Endothelial cell of umbilical vein (primary cell): ENCODE measurements at regions not wholly inside any gene's neighbourhood (a gene's known extent, or its start where the extent isn't known, plus 50 kb on each side); places are given as distances from the start of the nearest gene placed in this dataset.

Experiments used
- BruUV-seq: library from RNA; stranded (reverse); fragments of 400-500 nt; replicated peaks from 2 replicates; lab custom pipeline; 2021; lab: Mats Ljungman, UMichigan
- CTCF ChIA-PET: fragments of 300-600, 350-600 bp; sonication (Branson Sonifier 250); formaldehyde crosslinking; loops from one replicate; lab custom pipeline; 2021; ENCODE audit warnings: antibody characterized with exemption, inconsistent platforms; lab: Charles Lee
- POLR2A ChIA-PET: fragments of 300-600, 350-600 bp; sonication (Branson Sonifier 250); formaldehyde crosslinking; loops from one replicate; lab custom pipeline; 2021; ENCODE audit warnings: antibody characterized with exemption, inconsistent platforms; lab: Charles Lee
- DNase-seq: peaks from one replicate; pipeline ENCODE4 v3.0.0-alpha.2; 2011; ENCODE audit warnings: low read depth, low spot score
- FAIRE-seq: peaks from 2 replicates; lab custom pipeline; 2011; peaks lifted over from hg19 to GRCh38; lab: Jason Lieb, UNC
- H2AFZ ChIP-seq: 2 replicates; pipeline ENCODE4 v1.6.0; 2012; ENCODE audit warnings: low read depth, low read length, control low read depth, inconsistent platforms
- H3K27ac ChIP-seq: 2 replicates; pipeline ENCODE4 v1.5.1; 2011; ENCODE audit warnings: low read depth, mild to moderate bottlenecking, control low read depth, low read length, moderate library complexity; ENCODE audit not compliant: insufficient read depth
- H3K27me3 ChIP-seq, 2 experiments: 2 replicates each; pipeline versions ENCODE4 v1.6.0 to v1.6.1; 2011; ENCODE audit warnings: low read length in 2 of 2, mixed read lengths in 1 of 2; ENCODE audit not compliant: control insufficient read depth in 2 of 2, insufficient read depth in 2 of 2
- H3K36me3 ChIP-seq, 2 experiments: 2 replicates in 1 of 2; 3 replicates in 1 of 2; pipeline ENCODE4 v1.5.1; 2011; ENCODE audit warnings: low read length in 2 of 2, mild to moderate bottlenecking in 1 of 2, moderate library complexity in 1 of 2; ENCODE audit not compliant: control insufficient read depth in 2 of 2, insufficient read depth in 2 of 2; ENCODE audit errors: extremely low read depth in 1 of 2
- H3K4me1 ChIP-seq: 3 replicates; pipeline ENCODE4 v1.5.1; 2011; ENCODE audit warnings: mild to moderate bottlenecking, low read length; ENCODE audit not compliant: control insufficient read depth, insufficient read depth; ENCODE audit errors: extremely low read depth
- H3K4me2 ChIP-seq: 2 replicates; pipeline ENCODE4 v1.6.1; 2011; ENCODE audit warnings: low read length, control low read depth, mixed read lengths; ENCODE audit not compliant: insufficient read depth
- H3K4me3 ChIP-seq, 3 experiments: fragments of 200-600 bp in 1 of 3; sonication (generic), shearing (Covaris generic) in 1 of 3; replicated peaks in 1 of 3; 2 replicates each; pipeline ENCODE4 v1.5.1; 2011 to 2016; ENCODE audit warnings: control low read depth in 3 of 3, low read length in 3 of 3, mild to moderate bottlenecking in 2 of 3, inconsistent platforms in 1 of 3, low read depth in 1 of 3, moderate library complexity in 1 of 3; ENCODE audit not compliant: insufficient read depth in 1 of 3
- H3K79me2 ChIP-seq: 2 replicates; pipeline ENCODE4 v1.6.0; 2012; ENCODE audit warnings: low read length, inconsistent platforms; ENCODE audit not compliant: control insufficient read depth, insufficient read depth
- H3K9ac ChIP-seq: replicated peaks from 2 replicates; pipeline ENCODE3; 2011; ENCODE audit warnings: low read length, control low read depth; ENCODE audit not compliant: insufficient read depth; ENCODE audit errors: extremely low read depth
- H3K9me1 ChIP-seq: replicated peaks from 3 replicates; pipeline ENCODE4 v1.6.0; 2011; ENCODE audit warnings: mild to moderate bottlenecking, low read length; ENCODE audit not compliant: control insufficient read depth, insufficient read depth; ENCODE audit errors: extremely low read depth
- H3K9me3 ChIP-seq: replicated peaks from 2 replicates; pipeline ENCODE4 v1.5.1; 2012; ENCODE audit warnings: low read length, inconsistent platforms; ENCODE audit not compliant: control insufficient read depth, insufficient read depth
- H4K20me1 ChIP-seq: replicated peaks from 2 replicates; pipeline ENCODE3; 2011; ENCODE audit warnings: mild to moderate bottlenecking, low read length; ENCODE audit not compliant: control insufficient read depth, insufficient read depth; ENCODE audit errors: extremely low read depth
- EZH2 ChIP-seq: IDR thresholded peaks from 2 replicates; pipeline ENCODE4 v1.6.1; 2012; ENCODE audit warnings: borderline replicate concordance, low read depth, mild to moderate bottlenecking, moderate library complexity, low read length, inconsistent platforms; ENCODE audit not compliant: severe bottlenecking
- FOS ChIP-seq: IDR thresholded peaks from 2 replicates; pipeline ENCODE4 v1.6.1; 2011; ENCODE audit warnings: mild to moderate bottlenecking, low read length, moderate library complexity, borderline replicate concordance; ENCODE audit not compliant: insufficient read depth
- GATA2 ChIP-seq: IDR thresholded peaks from 2 replicates; pipeline ENCODE4 v1.7.0; 2011; ENCODE audit warnings: low read depth, mild to moderate bottlenecking, moderate library complexity, mixed read lengths, low read length; ENCODE audit not compliant: insufficient read length, insufficient read depth
- JUN ChIP-seq: IDR thresholded peaks from 2 replicates; pipeline ENCODE4 v1.6.1; 2011; ENCODE audit warnings: borderline replicate concordance, low read depth; ENCODE audit not compliant: insufficient read length, insufficient read depth
- MYC ChIP-seq: IDR thresholded peaks from one replicate; pipeline ENCODE4 v1.6.1; 2011; ENCODE audit warnings: mild to moderate bottlenecking, low read depth, low read length
- POLR2A ChIP-seq: IDR thresholded peaks from 2 replicates; pipeline ENCODE4 v1.6.1; 2012; ENCODE audit warnings: low read depth, mild to moderate bottlenecking, control low read depth, low read length
- POLR2AphosphoS5 ChIP-seq: IDR thresholded peaks from 2 replicates; pipeline ENCODE4 v1.6.1; 2012; ENCODE audit warnings: low read depth, mild to moderate bottlenecking, control low read depth, low read length, moderate library complexity; ENCODE audit not compliant: insufficient read depth
- dilution Hi-C: fragments of 300-500 bp; cut with MboI; formaldehyde crosslinking; loops from one replicate; pipeline ENCODE4 v1.15.0; 2019; ENCODE audit warnings: low sequenced_read_pairs; ENCODE audit not compliant: extremely low pct_ligation_motif_present
- intact Hi-C: fragments of 100-400 bp; cut with micrococcal nuclease; formaldehyde crosslinking; loops from one replicate; pipeline ENCODE4 v1.10.0; 2022
- TF ChIP-seq, protein P1 (sequence below): IDR thresholded peaks from 2 replicates; pipeline ENCODE4 v1.6.1; 2011; ENCODE audit not compliant: insufficient read depth, insufficient read length
- TF ChIP-seq, protein P2 (sequence below), 2 donors: IDR thresholded peaks; 1 replicate in 1 of 2; 2 replicates in 1 of 2; pipeline ENCODE4 v1.5.1; 2011; ENCODE audit warnings: low read length in 2 of 2, mild to moderate bottlenecking in 2 of 2, moderate library complexity in 2 of 2, control low read depth in 1 of 2, inconsistent platforms in 1 of 2, low read depth in 1 of 2; ENCODE audit not compliant: insufficient read depth in 1 of 2; ENCODE audit errors: extremely low read depth in 1 of 2

DNA sequence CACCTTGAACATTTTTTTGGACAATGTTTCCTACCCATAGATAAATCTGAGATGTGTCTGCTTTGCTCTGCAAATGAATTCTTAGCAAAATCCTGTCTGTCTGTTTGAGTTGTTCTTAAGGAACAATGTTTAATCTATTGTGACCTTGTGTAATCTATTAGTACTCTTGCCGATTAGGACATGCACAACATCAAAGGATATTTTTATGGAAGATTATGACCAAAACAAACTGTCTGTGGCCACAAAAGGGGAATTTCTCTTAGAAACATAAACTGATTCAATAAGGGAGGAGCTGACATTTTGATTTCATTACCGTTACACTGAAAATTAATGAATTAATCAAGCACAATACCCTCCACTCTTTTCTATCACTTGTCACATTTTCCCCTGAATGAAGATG is 323.0 kb upstream of the PRR16 start:
- H3K9me1 ChIP-seq, result no peaks in the 10 kb centered on the region
- intact Hi-C loops, result no loop called here
- no TSS peak for BruUV-seq

More for the DNA sequence above, 323.0 kb upstream of the PRR16 start:
- Histone ChIP-seq H3K9ac (no peak overlapping the region), H3K4me1 (no peaks in the 10 kb centered on the region), H3K27me3 (no peaks in the 10 kb centered on the region), H4K20me1 (no peaks in the 10 kb centered on the region), H3K9me3 (no peaks in the 10 kb centered on the region), H3K4me2 (no peak overlapping the region), H3K27ac (no peak overlapping the region), H3K79me2 (no peaks in the 10 kb centered on the region), H2AFZ (no peak overlapping the region), H3K4me3 (no peak overlapping the region), H3K36me3 (no peaks in the 10 kb centered on the region)
- ChIA-PET POLR2A (no interaction called here), CTCF (no interaction called here)
- no peak for TF ChIP-seq JUN
- TF ChIP-seq MYC, result no peak
- TF ChIP-seq, protein P1, sequence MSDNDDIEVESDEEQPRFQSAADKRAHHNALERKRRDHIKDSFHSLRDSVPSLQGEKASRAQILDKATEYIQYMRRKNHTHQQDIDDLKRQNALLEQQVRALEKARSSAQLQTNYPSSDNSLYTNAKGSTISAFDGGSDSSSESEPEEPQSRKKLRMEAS, result no peak
- TF ChIP-seq POLR2AphosphoS5, result no peak
- no peak for TF ChIP-seq GATA2
- TF ChIP-seq, protein P2, sequence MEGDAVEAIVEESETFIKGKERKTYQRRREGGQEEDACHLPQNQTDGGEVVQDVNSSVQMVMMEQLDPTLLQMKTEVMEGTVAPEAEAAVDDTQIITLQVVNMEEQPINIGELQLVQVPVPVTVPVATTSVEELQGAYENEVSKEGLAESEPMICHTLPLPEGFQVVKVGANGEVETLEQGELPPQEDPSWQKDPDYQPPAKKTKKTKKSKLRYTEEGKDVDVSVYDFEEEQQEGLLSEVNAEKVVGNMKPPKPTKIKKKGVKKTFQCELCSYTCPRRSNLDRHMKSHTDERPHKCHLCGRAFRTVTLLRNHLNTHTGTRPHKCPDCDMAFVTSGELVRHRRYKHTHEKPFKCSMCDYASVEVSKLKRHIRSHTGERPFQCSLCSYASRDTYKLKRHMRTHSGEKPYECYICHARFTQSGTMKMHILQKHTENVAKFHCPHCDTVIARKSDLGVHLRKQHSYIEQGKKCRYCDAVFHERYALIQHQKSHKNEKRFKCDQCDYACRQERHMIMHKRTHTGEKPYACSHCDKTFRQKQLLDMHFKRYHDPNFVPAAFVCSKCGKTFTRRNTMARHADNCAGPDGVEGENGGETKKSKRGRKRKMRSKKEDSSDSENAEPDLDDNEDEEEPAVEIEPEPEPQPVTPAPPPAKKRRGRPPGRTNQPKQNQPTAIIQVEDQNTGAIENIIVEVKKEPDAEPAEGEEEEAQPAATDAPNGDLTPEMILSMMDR (IDR thresholded peaks at IDR 0.05; ENCODE audit: extremely low read depth in 1 of 2, insufficient read depth in 1 of 2, low read depth in 1 of 2, low read length in 2 of 2), result no peak
- no peak for TF ChIP-seq FOS
- TF ChIP-seq EZH2, result no peak
- TF ChIP-seq POLR2A, result no peak
- dilution Hi-C loops, result no loop called here
- DNase-seq (no peak), FAIRE-seq (no peak)
